Activated naive CD4-positive, alpha-beta T cell treated with anti-CD3 and anti-CD28 coated beads, Interleukin-2, amount 50 U/mL, for 24 hours (primary cell): ENCODE measurements at regions not wholly inside any gene's neighbourhood (a gene's known extent, or its start where the extent isn't known, plus 50 kb on each side); places are given as distances from the start of the nearest gene placed in this dataset.
A peak's percentile ranks its signal among the peaks of the same experiment; 100 is the strongest.
"Not testable (repeated sequence)": the region's sequence is repeated elsewhere in the genome, so short reads cannot be mapped to it uniquely, and the experiment has no call there.

Experiments
- H3K27ac Mint-ChIP-seq: one replicate; pipeline ENCODE4 v1.8.0; 2021; ENCODE audit warnings: mild to moderate bottlenecking, mixed read lengths
- H3K27me3 Mint-ChIP-seq: one replicate; pipeline ENCODE4 v1.8.0; 2021; ENCODE audit warnings: mixed read lengths
- H3K36me3 Mint-ChIP-seq: one replicate; pipeline ENCODE4 v1.8.0; 2021; ENCODE audit warnings: mixed read lengths
- H3K4me1 Mint-ChIP-seq: one replicate; pipeline ENCODE4 v1.8.0; 2021; ENCODE audit warnings: mixed read lengths
- H3K4me3 Mint-ChIP-seq: one replicate; pipeline ENCODE4 v1.8.0; 2021; ENCODE audit warnings: mild to moderate bottlenecking, mixed read lengths
- H3K9me3 Mint-ChIP-seq: one replicate; pipeline ENCODE4 v1.8.0; 2021; ENCODE audit warnings: mixed read lengths

- Mint-ChIP-seq H3K36me3 (no peaks in the 10 kb centered on the region), H3K4me3 (no peak overlapping the region), H3K4me1 (no peaks in the 10 kb centered on the region), H3K27ac (peak overlapping the region; percentile 18), H3K27me3 (peaks cover 16% of the 10 kb centered on the region), H3K9me3 (no peaks in the 10 kb centered on the region)
Observed at GRCh38 chr17:5896215-5896614, 174.0 kb upstream of the WSCD1 start.

- no peaks in the 10 kb centered on the region for H3K4me1 Mint-ChIP-seq
- no peaks in the 10 kb centered on the region for H3K9me3 Mint-ChIP-seq
- no peak overlapping the region for H3K4me3 Mint-ChIP-seq
- H3K27me3 Mint-ChIP-seq = peaks cover 16% of the 10 kb centered on the region
- no peak overlapping the region for H3K27ac Mint-ChIP-seq
- no peaks in the 10 kb centered on the region for H3K36me3 Mint-ChIP-seq
Observed at GRCh38 chr17:5897275-5897911, 172.8 kb upstream of the WSCD1 start.

GRCh38 chr17:5897981-5898380, 172.2 kb upstream of the WSCD1 start:
- H3K4me3 Mint-ChIP-seq, H3K9me3 Mint-ChIP-seq, H3K36me3 Mint-ChIP-seq, H3K4me1 Mint-ChIP-seq, H3K27ac Mint-ChIP-seq: not testable (repeated sequence)
- peaks cover 18% of the 10 kb centered on the region for H3K27me3 Mint-ChIP-seq

- H3K9me3 Mint-ChIP-seq = no peaks in the 10 kb centered on the region
- H3K27ac Mint-ChIP-seq = no peak overlapping the region
- no peaks in the 10 kb centered on the region for H3K4me1 Mint-ChIP-seq
- no peaks in the 10 kb centered on the region for H3K36me3 Mint-ChIP-seq
- peaks cover 18% of the 10 kb centered on the region for H3K27me3 Mint-ChIP-seq
- no peak overlapping the region for H3K4me3 Mint-ChIP-seq
Observed at GRCh38 chr17:5898406-5898805, 171.8 kb upstream of the WSCD1 start.

- no peaks in the 10 kb centered on the region for H3K36me3 Mint-ChIP-seq
- no peaks in the 10 kb centered on the region for H3K4me1 Mint-ChIP-seq
- H3K27me3 Mint-ChIP-seq = peaks cover 14% of the 10 kb centered on the region
Observed at GRCh38 chr17:5899496-5900195, 170.5 kb upstream of the WSCD1 start.

GRCh38 chr17:5901731-5902130, 168.4 kb upstream of the WSCD1 start:
- Mint-ChIP-seq H3K36me3 (no peaks in the 10 kb centered on the region), H3K27ac (no peak overlapping the region), H3K4me1 (no peaks in the 10 kb centered on the region), H3K4me3 (no peak overlapping the region), H3K27me3 (peaks cover 9% of the 10 kb centered on the region), H3K9me3 (peaks cover 9% of the 10 kb centered on the region)

More at GRCh38 chr17:5899496-5900195, 170.5 kb upstream of the WSCD1 start:
- Mint-ChIP-seq H3K9me3 (peaks cover 4% of the 10 kb centered on the region), H3K27ac (no peak overlapping the region), H3K4me3 (no peak overlapping the region)

GRCh38 chr17:5902181-5903140, 167.7 kb upstream of the WSCD1 start:
- H3K27me3 Mint-ChIP-seq = peaks cover 9% of the 10 kb centered on the region
- H3K27ac Mint-ChIP-seq = no peak overlapping the region
- no peaks in the 10 kb centered on the region for H3K36me3 Mint-ChIP-seq
- H3K4me1 Mint-ChIP-seq = no peaks in the 10 kb centered on the region
- no peak overlapping the region for H3K4me3 Mint-ChIP-seq
- peaks cover 9% of the 10 kb centered on the region for H3K9me3 Mint-ChIP-seq

- H3K27me3 Mint-ChIP-seq = no peaks in the 10 kb centered on the region
- H3K4me3 Mint-ChIP-seq = no peak overlapping the region
Observed at GRCh38 chr17:5911919-5912318, 158.3 kb upstream of the WSCD1 start.

GRCh38 chr17:5913032-5913531, 157.1 kb upstream of the WSCD1 start:
- Mint-ChIP-seq H3K4me1 (no peaks in the 10 kb centered on the region), H3K36me3 (no peaks in the 10 kb centered on the region), H3K4me3 (no peak overlapping the region), H3K27me3 (no peaks in the 10 kb centered on the region), H3K27ac (no peak overlapping the region), H3K9me3 (no peaks in the 10 kb centered on the region)

More at GRCh38 chr17:5911919-5912318, 158.3 kb upstream of the WSCD1 start:
- H3K27ac Mint-ChIP-seq = no peak overlapping the region
- H3K9me3 Mint-ChIP-seq = no peaks in the 10 kb centered on the region
- H3K4me1 Mint-ChIP-seq = no peaks in the 10 kb centered on the region
- no peaks in the 10 kb centered on the region for H3K36me3 Mint-ChIP-seq

- Mint-ChIP-seq H3K9me3 (no peaks in the 10 kb centered on the region), H3K27ac (no peak overlapping the region), H3K36me3 (no peaks in the 10 kb centered on the region), H3K4me3 (no peak overlapping the region), H3K4me1 (no peaks in the 10 kb centered on the region), H3K27me3 (no peaks in the 10 kb centered on the region)
Observed at GRCh38 chr17:5913641-5914040, 156.5 kb upstream of the WSCD1 start.

- Mint-ChIP-seq H3K27me3 (no peaks in the 10 kb centered on the region), H3K4me1 (no peaks in the 10 kb centered on the region), H3K4me3 (no peak overlapping the region), H3K9me3 (no peaks in the 10 kb centered on the region), H3K27ac (no peak overlapping the region), H3K36me3 (no peaks in the 10 kb centered on the region)
Observed at GRCh38 chr17:5915337-5915736, 154.8 kb upstream of the WSCD1 start.

GRCh38 chr17:5919089-5919488, 151.1 kb upstream of the WSCD1 start:
- Mint-ChIP-seq H3K27me3 (no peaks in the 10 kb centered on the region), H3K27ac (no peak overlapping the region), H3K4me1 (no peaks in the 10 kb centered on the region), H3K4me3 (no peak overlapping the region), H3K36me3 (no peaks in the 10 kb centered on the region), H3K9me3 (no peaks in the 10 kb centered on the region)

GRCh38 chr17:5921512-5922282, 148.5 kb upstream of the WSCD1 start:
- Mint-ChIP-seq H3K27ac (no peak overlapping the region), H3K9me3 (no peaks in the 10 kb centered on the region), H3K4me3 (no peak overlapping the region), H3K36me3 (no peaks in the 10 kb centered on the region), H3K27me3 (no peaks in the 10 kb centered on the region), H3K4me1 (no peaks in the 10 kb centered on the region)

GRCh38 chr17:5922476-5922875, 147.7 kb upstream of the WSCD1 start:
- Mint-ChIP-seq H3K9me3 (no peaks in the 10 kb centered on the region), H3K36me3 (no peaks in the 10 kb centered on the region), H3K4me1 (no peaks in the 10 kb centered on the region), H3K27ac (peak overlapping the region; percentile 6), H3K27me3 (no peaks in the 10 kb centered on the region), H3K4me3 (no peak overlapping the region)

GRCh38 chr17:5929721-5930120, 140.5 kb upstream of the WSCD1 start:
- peaks cover 2% of the 10 kb centered on the region for H3K36me3 Mint-ChIP-seq
- H3K9me3 Mint-ChIP-seq = no peaks in the 10 kb centered on the region
- H3K4me1 Mint-ChIP-seq = no peaks in the 10 kb centered on the region

More at GRCh38 chr17:5929721-5930120, 140.5 kb upstream of the WSCD1 start:
- Mint-ChIP-seq H3K27ac (peak overlapping the region; percentile 35), H3K27me3 (peaks cover 8% of the 10 kb centered on the region), H3K4me3 (no peak overlapping the region)
